PC-3 (cell line): ENCODE measurements at regions not wholly inside any gene's neighbourhood (a gene's known extent, or its start where the extent isn't known, plus 50 kb on each side); places are given as distances from the start of the nearest gene placed in this dataset.
A peak's percentile ranks its signal among the peaks of the same experiment; 100 is the strongest.

Experiments used
- ATAC-seq: fragments of 200-7000 bp; cut with Tn5 transposase; 2 replicates; pipeline ENCODE4 v1.9.1; 2020; ENCODE audit warnings: mild to moderate bottlenecking, moderate library complexity
- BruUV-seq: library from RNA; stranded (reverse); fragments of 400-500 nt; replicated peaks from 2 replicates; lab custom pipeline; 2021; lab: Mats Ljungman, UMichigan
- CTCF ChIA-PET: fragments of 300-600 bp; sonication (Branson Sonifier 250); formaldehyde crosslinking; loops from one replicate; lab custom pipeline; 2022; ENCODE audit warnings: antibody characterized with exemption; lab: Charles Lee
- POLR2A ChIA-PET: fragments of 300-600 bp; sonication (Branson Sonifier 250); formaldehyde crosslinking; loops from one replicate; lab custom pipeline; 2022; ENCODE audit warnings: antibody characterized with exemption; ENCODE audit not compliant: unreplicated experiment; lab: Charles Lee
- DNase-seq: peaks from one replicate; pipeline ENCODE4 v3.0.0-alpha.2; 2015
- H2AFZ ChIP-seq: fragments of 300-600 bp; sonication (generic); 2 replicates; pipeline ENCODE4 v1.6.0; 2016; ENCODE audit warnings: antibody characterized with exemption, low read length
- H3F3A ChIP-seq: fragments of 300-600 bp; sonication (generic); one replicate; pipeline ENCODE4 v1.6.0; 2017; ENCODE audit warnings: antibody characterized with exemption, low read length, control low read depth, mild to moderate bottlenecking; ENCODE audit not compliant: unreplicated experiment
- H3K27ac ChIP-seq: fragments of 300-600 bp; sonication (generic); 2 replicates; pipeline ENCODE4 v1.5.1; 2016; ENCODE audit warnings: mild to moderate bottlenecking, low read length
- H3K27me3 ChIP-seq: fragments of 300-600 bp; sonication (generic); 2 replicates; pipeline ENCODE4 v1.6.1; 2016; ENCODE audit warnings: low read length, mixed read lengths
- H3K36me3 ChIP-seq: fragments of 300-600 bp; sonication (generic); 2 replicates; pipeline ENCODE4 v1.6.1; 2016; ENCODE audit warnings: low read depth, mixed run types, low read length, mixed read lengths
- H3K4me1 ChIP-seq: fragments of 300-600 bp; sonication (generic); 2 replicates; pipeline ENCODE4 v1.5.1; 2016; ENCODE audit warnings: low read length; ENCODE audit not compliant: insufficient read depth
- H3K4me2 ChIP-seq: fragments of 300-600 bp; sonication (generic); 2 replicates; pipeline ENCODE4 v1.6.0; 2016; ENCODE audit warnings: low read length
- H3K4me3 ChIP-seq: fragments of 300-600 bp; sonication (generic); 2 replicates; pipeline ENCODE4 v1.5.1; 2016; ENCODE audit warnings: mild to moderate bottlenecking, low read length, mixed read lengths
- H3K79me2 ChIP-seq: fragments of 300-600 bp; sonication (generic); 2 replicates; pipeline ENCODE4 v1.6.1; 2017; ENCODE audit warnings: low read length, mixed read lengths
- H3K9ac ChIP-seq: fragments of 300-600 bp; sonication (generic); 2 replicates; pipeline ENCODE4 v1.6.0; 2016; ENCODE audit warnings: mild to moderate bottlenecking, low read length
- H3K9me2 ChIP-seq: fragments of 300-600 bp; sonication (generic); replicated peaks from 2 replicates; pipeline ENCODE4 v1.6.1; 2016; ENCODE audit warnings: mixed run types, low read length, mixed read lengths
- H3K9me3 ChIP-seq: fragments of 300-600 bp; sonication (generic); 2 replicates; pipeline ENCODE4 v1.6.1; 2016; ENCODE audit warnings: low read length, mixed read lengths
- H4K20me1 ChIP-seq: fragments of 300-600 bp; sonication (generic); 2 replicates; pipeline ENCODE4 v1.6.1; 2016; ENCODE audit warnings: low read length, mixed read lengths
- EZH2 ChIP-seq: fragments of 300-600 bp; sonication (generic); IDR thresholded peaks from one replicate; pipeline ENCODE4 v1.6.1; 2017; ENCODE audit warnings: antibody characterized with exemption, mild to moderate bottlenecking, low read length; ENCODE audit not compliant: unreplicated experiment
- EZH2phosphoT487 ChIP-seq: fragments of 300-600 bp; sonication (generic); IDR thresholded peaks from 2 replicates; pipeline ENCODE4 v1.6.1; 2018; ENCODE audit warnings: mild to moderate bottlenecking, antibody characterized with exemption, low read length, borderline replicate concordance
- intact Hi-C: fragments of 100-400 bp; cut with micrococcal nuclease; formaldehyde crosslinking; loops from 2 replicates; pipeline ENCODE4 v1.9.0; 2023
- TF ChIP-seq, protein P1 (sequence below): fragments of 300-600 bp; sonication (generic); conservative IDR thresholded peaks from 2 replicates; pipeline ENCODE4 v1.5.1; 2017; ENCODE audit warnings: antibody characterized with exemption, low read depth, mild to moderate bottlenecking, low read length

DNA sequence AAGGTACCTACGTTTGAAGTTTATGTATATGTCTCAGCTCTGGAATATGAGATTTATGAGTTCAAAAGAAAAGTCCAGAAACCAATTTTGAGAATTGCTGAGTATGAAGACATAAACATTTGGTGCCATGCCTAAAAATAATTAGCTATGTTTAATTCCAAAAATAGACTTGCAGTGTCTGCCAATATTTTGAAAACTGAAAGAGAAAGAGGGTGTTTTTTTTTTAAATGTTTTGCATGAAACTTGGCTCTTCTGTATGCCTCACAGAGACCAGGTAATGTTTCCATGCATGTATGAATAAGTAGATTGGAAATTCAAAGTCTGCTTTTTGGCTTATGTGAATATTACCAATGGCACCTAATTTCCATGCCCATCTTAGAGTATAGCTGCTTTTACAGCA is 634.4 kb upstream of the C9orf72 start:
- H2AFZ ChIP-seq: no peak overlapping the region
- H3K4me1 ChIP-seq: peaks cover 5% of the 10 kb centered on the region; the same call in 1 of the 2 replicates
- H3K4me3 ChIP-seq: no peak overlapping the region
- H3K4me2 ChIP-seq: no peak overlapping the region
- no peaks in the 10 kb centered on the region for H3K9me3 ChIP-seq
- POLR2A ChIA-PET: no interaction called here
- H3K79me2 ChIP-seq: no peaks in the 10 kb centered on the region
- BruUV-seq: no TSS peak
- TF ChIP-seq, protein P1, sequence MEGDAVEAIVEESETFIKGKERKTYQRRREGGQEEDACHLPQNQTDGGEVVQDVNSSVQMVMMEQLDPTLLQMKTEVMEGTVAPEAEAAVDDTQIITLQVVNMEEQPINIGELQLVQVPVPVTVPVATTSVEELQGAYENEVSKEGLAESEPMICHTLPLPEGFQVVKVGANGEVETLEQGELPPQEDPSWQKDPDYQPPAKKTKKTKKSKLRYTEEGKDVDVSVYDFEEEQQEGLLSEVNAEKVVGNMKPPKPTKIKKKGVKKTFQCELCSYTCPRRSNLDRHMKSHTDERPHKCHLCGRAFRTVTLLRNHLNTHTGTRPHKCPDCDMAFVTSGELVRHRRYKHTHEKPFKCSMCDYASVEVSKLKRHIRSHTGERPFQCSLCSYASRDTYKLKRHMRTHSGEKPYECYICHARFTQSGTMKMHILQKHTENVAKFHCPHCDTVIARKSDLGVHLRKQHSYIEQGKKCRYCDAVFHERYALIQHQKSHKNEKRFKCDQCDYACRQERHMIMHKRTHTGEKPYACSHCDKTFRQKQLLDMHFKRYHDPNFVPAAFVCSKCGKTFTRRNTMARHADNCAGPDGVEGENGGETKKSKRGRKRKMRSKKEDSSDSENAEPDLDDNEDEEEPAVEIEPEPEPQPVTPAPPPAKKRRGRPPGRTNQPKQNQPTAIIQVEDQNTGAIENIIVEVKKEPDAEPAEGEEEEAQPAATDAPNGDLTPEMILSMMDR: no peak
- TF ChIP-seq EZH2phosphoT487 (no peak), EZH2 (no peak)
- CTCF ChIA-PET: no interaction called here
- ATAC-seq (no peak), DNase-seq (no peak)
- H3K27ac ChIP-seq: no peak overlapping the region
- no peaks in the 10 kb centered on the region for H3K36me3 ChIP-seq
- intact Hi-C loops: no loop called here
- no peaks in the 10 kb centered on the region for H3K27me3 ChIP-seq
- no peaks in the 10 kb centered on the region for H3F3A ChIP-seq
- no peak overlapping the region for H3K9ac ChIP-seq
- no peaks in the 10 kb centered on the region for H4K20me1 ChIP-seq
- no peaks in the 10 kb centered on the region for H3K9me2 ChIP-seq

DNA sequence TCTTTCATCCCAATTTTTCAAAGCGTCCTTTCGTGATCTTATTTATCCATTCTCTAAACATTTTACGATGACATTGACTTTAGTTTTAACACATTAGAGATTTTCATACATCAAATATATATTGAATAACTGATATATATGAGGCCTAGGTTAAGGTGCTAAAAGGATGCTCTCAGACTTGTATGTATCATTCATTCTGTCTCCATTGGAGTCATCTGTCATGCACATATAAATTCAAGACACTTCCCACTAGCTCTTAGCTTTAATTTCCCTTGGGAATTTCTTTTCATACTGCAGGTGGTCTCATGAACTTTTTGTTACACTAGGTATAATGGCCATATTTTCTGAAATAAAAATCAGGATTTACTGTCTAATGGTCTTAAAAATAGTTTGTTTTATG is 635.8 kb upstream of the C9orf72 start:
- TF ChIP-seq, protein P1: no peak
- no peak for TF ChIP-seq EZH2
- no peak for TF ChIP-seq EZH2phosphoT487
- Histone ChIP-seq H3K36me3 (no peaks in the 10 kb centered on the region), H3F3A (no peaks in the 10 kb centered on the region), H4K20me1 (no peaks in the 10 kb centered on the region), H3K27me3 (no peaks in the 10 kb centered on the region), H3K9me3 (no peaks in the 10 kb centered on the region), H3K4me3 (no peak overlapping the region), H3K27ac (no peak overlapping the region), H3K4me2 (no peak overlapping the region), H3K4me1 (peaks cover 15% of the 10 kb centered on the region), H2AFZ (no peak overlapping the region), H3K9me2 (no peaks in the 10 kb centered on the region), H3K9ac (no peak overlapping the region), H3K79me2 (no peaks in the 10 kb centered on the region)
- no peak for DNase-seq
- intact Hi-C loops: no loop called here
- no peak for ATAC-seq
- CTCF ChIA-PET: no interaction called here
- POLR2A ChIA-PET: no interaction called here
- no TSS peak for BruUV-seq

DNA sequence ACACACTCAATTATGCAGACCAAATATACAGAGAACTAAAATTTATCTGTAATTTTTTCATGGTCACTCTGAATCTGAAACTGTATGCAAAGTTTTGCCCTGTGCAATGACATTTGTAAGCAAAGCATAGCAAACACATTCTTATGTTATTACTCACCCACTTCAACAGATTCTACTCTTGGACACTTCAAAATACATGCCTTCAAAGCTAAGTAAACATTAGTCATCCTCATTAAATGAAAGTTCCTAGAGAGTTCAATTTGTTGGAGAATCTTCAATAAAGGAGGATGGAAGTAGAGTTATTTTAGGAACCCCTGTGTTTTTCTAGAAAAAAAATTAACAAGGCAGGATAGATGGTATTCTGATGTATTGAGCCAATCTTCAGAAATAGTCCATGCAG is 639.7 kb upstream of the C9orf72 start:
- ChIA-PET POLR2A (no interaction called here), CTCF (no interaction called here)
- Histone ChIP-seq H4K20me1 (no peaks in the 10 kb centered on the region), H2AFZ (no peak overlapping the region), H3K79me2 (no peaks in the 10 kb centered on the region), H3K36me3 (no peaks in the 10 kb centered on the region), H3K4me1 (peaks cover 27% of the 10 kb centered on the region), H3K9me2 (no peaks in the 10 kb centered on the region), H3K4me3 (no peak overlapping the region), H3K9ac (no peak overlapping the region), H3K4me2 (peak overlapping the region; percentile 75), H3F3A (no peaks in the 10 kb centered on the region), H3K27ac (no peak overlapping the region), H3K9me3 (no peaks in the 10 kb centered on the region), H3K27me3 (no peaks in the 10 kb centered on the region)
- TF ChIP-seq EZH2: no peak
- no peak for TF ChIP-seq EZH2phosphoT487
- TF ChIP-seq, protein P1: no peak
- DNase-seq (peak; percentile 91), ATAC-seq (peak; percentile 94)
- intact Hi-C loops: no loop called here
- BruUV-seq: no TSS peak
